ENCODE measurements at regions not wholly inside any gene's neighbourhood (a gene's known extent, or its start where the extent isn't known, plus 50 kb on each side); places are given as distances from the start of the nearest gene placed in this dataset.

GRCh38 chr13:111658145-111659100, 338.0 kb downstream of the TEX29 start:
- H3K4me3 ChIP-seq (ENCODE audit: control insufficient read depth, low read depth, low read length) = no peak overlapping the region
- no peak for DNase-seq (ENCODE audit: low read depth)
- no peak for TF ChIP-seq CTCF (conservative IDR thresholded peaks at IDR 0.05; ENCODE audit: control insufficient read depth, insufficient read depth, low read depth, low read length)

- DNase-seq (ENCODE audit: low read depth) = no peak
Measured at GRCh38 chr13:111659219-111659775, 338.9 kb downstream of the TEX29 start.

GRCh38 chr13:111659842-111660241, 339.4 kb downstream of the TEX29 start:
- no peak for TF ChIP-seq CTCF (conservative IDR thresholded peaks at IDR 0.05; ENCODE audit: control insufficient read depth, insufficient read depth, low read depth, low read length)
- DNase-seq (ENCODE audit: low read depth) = no peak
- H3K4me3 ChIP-seq (ENCODE audit: control insufficient read depth, low read depth, low read length) = no peak overlapping the region

More at GRCh38 chr13:111659219-111659775, 338.9 kb downstream of the TEX29 start:
- no peak overlapping the region for H3K4me3 ChIP-seq (ENCODE audit: control insufficient read depth, low read depth, low read length)
- TF ChIP-seq CTCF (conservative IDR thresholded peaks at IDR 0.05; ENCODE audit: control insufficient read depth, insufficient read depth, low read depth, low read length) = no peak

DNA sequence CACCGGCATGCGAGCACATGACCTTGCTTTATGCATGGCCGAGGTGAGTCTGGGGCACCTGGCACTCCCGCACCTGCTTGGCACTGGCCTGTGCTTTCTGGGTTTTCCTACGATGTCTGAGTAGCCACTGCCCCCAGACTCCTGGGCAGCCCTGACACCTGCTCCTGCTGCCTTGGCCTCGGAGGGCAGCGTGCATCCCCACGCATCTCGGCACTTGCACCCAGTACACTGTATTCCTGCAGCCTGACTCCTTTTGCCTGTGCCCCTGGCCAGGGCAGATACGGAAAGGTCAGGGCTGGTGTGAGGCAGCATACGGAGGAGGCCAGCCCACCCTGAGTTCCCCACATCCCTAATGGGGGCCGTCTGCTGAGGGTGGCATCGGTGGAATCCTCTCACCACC, 340.6 kb downstream of the TEX29 start:
- H3K4me3 ChIP-seq (ENCODE audit: control insufficient read depth, low read depth, low read length) = no peak overlapping the region
- TF ChIP-seq CTCF (conservative IDR thresholded peaks at IDR 0.05; ENCODE audit: control insufficient read depth, insufficient read depth, low read depth, low read length) = no peak
- DNase-seq (ENCODE audit: low read depth) = no peak

GRCh38 chr13:111661776-111662175, 341.3 kb downstream of the TEX29 start:
- no peak overlapping the region for H3K4me3 ChIP-seq (ENCODE audit: control insufficient read depth, low read depth, low read length)
- TF ChIP-seq CTCF (conservative IDR thresholded peaks at IDR 0.05; ENCODE audit: control insufficient read depth, insufficient read depth, low read depth, low read length) = no peak
- no peak for DNase-seq (ENCODE audit: low read depth)

GRCh38 chr13:111662451-111662850, 342.0 kb downstream of the TEX29 start:
- no peak for DNase-seq (ENCODE audit: low read depth)
- H3K4me3 ChIP-seq (ENCODE audit: control insufficient read depth, low read depth, low read length) = no peak overlapping the region
- TF ChIP-seq CTCF (conservative IDR thresholded peaks at IDR 0.05; ENCODE audit: control insufficient read depth, insufficient read depth, low read depth, low read length) = no peak
